GM21786 (cell line): ENCODE measurements at regions not wholly inside any gene's neighbourhood (a gene's known extent, or its start where the extent isn't known, plus 50 kb on each side); places are given as distances from the start of the nearest gene placed in this dataset.
A peak's percentile ranks its signal among the peaks of the same experiment; 100 is the strongest.
"Not testable (repeated sequence)": the region's sequence is repeated elsewhere in the genome, so short reads cannot be mapped to it uniquely, and the experiment has no call there.

Source experiments
- ATAC-seq: cut with Tn5 transposase; IDR thresholded peaks from one replicate; pipeline ENCODE4 v1.9.1; 2021; ENCODE audit not compliant: unreplicated experiment

GRCh38 chrX:109875831-109876230 is 127.1 kb upstream of the TMEM164 start:
- ATAC-seq: no peak

- no peak for ATAC-seq
These were observed 124.7 kb upstream of the TMEM164 start for GRCh38 chrX:109878236-109878635.

- ATAC-seq: no peak
These were observed 122.9 kb upstream of the TMEM164 start for GRCh38 chrX:109879991-109880390.

- peak; percentile 94 for ATAC-seq
These were observed 122.3 kb upstream of the TMEM164 start for GRCh38 chrX:109880629-109881028.

GRCh38 chrX:109886122-109886761 is 116.7 kb upstream of the TMEM164 start:
- no peak for ATAC-seq

GRCh38 chrX:109889289-109890006 is 113.5 kb upstream of the TMEM164 start:
- peak; percentile 44 for ATAC-seq

- no peak for ATAC-seq
These were observed 112.6 kb upstream of the TMEM164 start for GRCh38 chrX:109890300-109890699.

GRCh38 chrX:109890910-109891502 is 111.9 kb upstream of the TMEM164 start:
- peak; percentile 45 for ATAC-seq

- not testable (repeated sequence) for ATAC-seq
These were observed 106.9 kb upstream of the TMEM164 start for GRCh38 chrX:109896024-109896423.

- no peak for ATAC-seq
These were observed 100.2 kb upstream of the TMEM164 start for GRCh38 chrX:109902665-109903064.

- ATAC-seq: no peak
These were observed 91.9 kb upstream of the TMEM164 start for GRCh38 chrX:109911046-109911445.

GRCh38 chrX:109912993-109913392 is 89.9 kb upstream of the TMEM164 start:
- not testable (repeated sequence) for ATAC-seq

GRCh38 chrX:109914114-109914849 is 88.6 kb upstream of the TMEM164 start:
- ATAC-seq: no peak

GRCh38 chrX:109918753-109919152 is 84.2 kb upstream of the TMEM164 start:
- ATAC-seq: no peak

- ATAC-seq: no peak
These were observed 82.6 kb upstream of the TMEM164 start for GRCh38 chrX:109920325-109920724.

- no peak for ATAC-seq
These were observed 82.0 kb upstream of the TMEM164 start for GRCh38 chrX:109920868-109921267.

- ATAC-seq: no peak
These were observed 80.7 kb upstream of the TMEM164 start for GRCh38 chrX:109922190-109922589.

GRCh38 chrX:109925003-109925402 is 77.9 kb upstream of the TMEM164 start:
- ATAC-seq: not testable (repeated sequence)

GRCh38 chrX:109925656-109926055 is 77.3 kb upstream of the TMEM164 start:
- ATAC-seq: no peak

- ATAC-seq: no peak
These were observed 76.8 kb upstream of the TMEM164 start for GRCh38 chrX:109926118-109926517.
